ENCODE measurements at regions not wholly inside any gene's neighbourhood (a gene's known extent, or its start where the extent isn't known, plus 50 kb on each side); places are given as distances from the start of the nearest gene placed in this dataset.

GRCh38 chr22:48478124-48478523, 1349.5 kb downstream of the BRD1 start:
- no peak for DNase-seq

GRCh38 chr22:48477031-48477721, 1350.5 kb downstream of the BRD1 start:
- no peak for DNase-seq

GRCh38 chr22:48476577-48476976, 1351.1 kb downstream of the BRD1 start:
- no peak for DNase-seq

- DNase-seq: no peak
Observed at GRCh38 chr22:48475661-48476345, 1351.9 kb downstream of the BRD1 start.

GRCh38 chr22:48474881-48475280, 1352.8 kb downstream of the BRD1 start:
- no peak for DNase-seq

GRCh38 chr22:48473202-48473601, 1354.5 kb downstream of the BRD1 start:
- DNase-seq: no peak

GRCh38 chr22:48464246-48464645, 1363.4 kb downstream of the BRD1 start:
- no peak for DNase-seq

- no peak for DNase-seq
Observed at GRCh38 chr22:48459859-48460823, 1367.5 kb downstream of the BRD1 start.

- DNase-seq: no peak
Observed at GRCh38 chr22:48459259-48459658, 1368.4 kb downstream of the BRD1 start.

GRCh38 chr22:48456449-48456848, 1371.2 kb downstream of the BRD1 start:
- no peak for DNase-seq

GRCh38 chr22:48453751-48454485, 1373.8 kb downstream of the BRD1 start:
- DNase-seq: no peak

- no peak for DNase-seq
Observed at GRCh38 chr22:48453171-48453570, 1374.5 kb downstream of the BRD1 start.

- DNase-seq: no peak
Observed at GRCh38 chr22:48452766-48453165, 1374.9 kb downstream of the BRD1 start.

GRCh38 chr22:48451891-48452290, 1375.8 kb downstream of the BRD1 start:
- DNase-seq: no peak

- no peak for DNase-seq
Observed at GRCh38 chr22:48450188-48450825, 1377.4 kb downstream of the BRD1 start.

- no peak for DNase-seq
Observed at GRCh38 chr22:48449466-48450187, 1378.0 kb downstream of the BRD1 start.

GRCh38 chr22:48448821-48449220, 1378.9 kb downstream of the BRD1 start:
- no peak for DNase-seq

- no peak for DNase-seq
Observed at GRCh38 chr22:48445113-48445827, 1382.4 kb downstream of the BRD1 start.

GRCh38 chr22:48444320-48445112, 1383.2 kb downstream of the BRD1 start:
- DNase-seq: no peak

GRCh38 chr22:48443680-48444079, 1384.0 kb downstream of the BRD1 start:
- DNase-seq: no peak
